Thyroid gland (tissue), 4 donors: ENCODE measurements at regions not wholly inside any gene's neighbourhood (a gene's known extent, or its start where the extent isn't known, plus 50 kb on each side); places are given as distances from the start of the nearest gene placed in this dataset.

Source experiments
- POLR2A ChIP-seq, 2 donors: fragments of 450-650 bp; IDR thresholded peaks; one replicate each; pipeline ENCODE4 v1.6.1; 2017; ENCODE audit warnings: antibody characterized with exemption in 2 of 2, mild to moderate bottlenecking in 2 of 2, moderate library complexity in 1 of 2
- TF ChIP-seq, protein P1 (sequence below), 6 experiments: fragments of 200-600 bp in 3 of 6; fragments of 450-650 bp in 3 of 6; sonication (generic) in 3 of 6; IDR thresholded peaks; one replicate each; pipeline ENCODE4 v1.5.1; 2016 to 2019; ENCODE audit warnings: antibody characterized with exemption in 6 of 6, mild to moderate bottlenecking in 2 of 6, inconsistent platforms in 1 of 6, moderate library complexity in 1 of 6

DNA sequence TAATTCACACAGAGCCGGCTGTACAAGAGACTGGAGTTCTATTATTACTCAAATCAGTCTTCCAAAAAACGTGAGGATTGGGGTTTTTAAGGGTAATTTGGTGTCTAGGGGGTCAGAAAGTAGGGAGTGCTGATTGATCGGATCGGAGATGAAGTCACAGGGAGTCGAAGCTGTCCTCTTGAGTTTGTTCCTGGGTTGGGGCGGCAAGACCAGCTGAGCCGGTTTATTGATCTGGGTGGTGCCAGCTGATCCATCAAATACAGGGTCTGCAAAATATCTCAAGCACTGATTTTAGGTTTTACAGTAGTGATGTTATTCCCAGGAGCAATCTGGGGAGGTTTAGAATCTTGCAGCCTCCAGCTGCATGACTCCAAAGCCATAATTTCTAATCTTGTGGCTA is 262.7 kb downstream of the KCNRG start:
- TF ChIP-seq, protein P1, sequence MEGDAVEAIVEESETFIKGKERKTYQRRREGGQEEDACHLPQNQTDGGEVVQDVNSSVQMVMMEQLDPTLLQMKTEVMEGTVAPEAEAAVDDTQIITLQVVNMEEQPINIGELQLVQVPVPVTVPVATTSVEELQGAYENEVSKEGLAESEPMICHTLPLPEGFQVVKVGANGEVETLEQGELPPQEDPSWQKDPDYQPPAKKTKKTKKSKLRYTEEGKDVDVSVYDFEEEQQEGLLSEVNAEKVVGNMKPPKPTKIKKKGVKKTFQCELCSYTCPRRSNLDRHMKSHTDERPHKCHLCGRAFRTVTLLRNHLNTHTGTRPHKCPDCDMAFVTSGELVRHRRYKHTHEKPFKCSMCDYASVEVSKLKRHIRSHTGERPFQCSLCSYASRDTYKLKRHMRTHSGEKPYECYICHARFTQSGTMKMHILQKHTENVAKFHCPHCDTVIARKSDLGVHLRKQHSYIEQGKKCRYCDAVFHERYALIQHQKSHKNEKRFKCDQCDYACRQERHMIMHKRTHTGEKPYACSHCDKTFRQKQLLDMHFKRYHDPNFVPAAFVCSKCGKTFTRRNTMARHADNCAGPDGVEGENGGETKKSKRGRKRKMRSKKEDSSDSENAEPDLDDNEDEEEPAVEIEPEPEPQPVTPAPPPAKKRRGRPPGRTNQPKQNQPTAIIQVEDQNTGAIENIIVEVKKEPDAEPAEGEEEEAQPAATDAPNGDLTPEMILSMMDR (IDR thresholded peaks at IDR 0.05): no peak
- TF ChIP-seq POLR2A (IDR thresholded peaks at IDR 0.05): no peak
